Duodenal mucosa (tissue), 2 donors: ENCODE measurements at regions not wholly inside any gene's neighbourhood (a gene's known extent, or its start where the extent isn't known, plus 50 kb on each side); places are given as distances from the start of the nearest gene placed in this dataset.

Experiments used
- H3K27ac ChIP-seq: one replicate; pipeline ENCODE4 v1.7.0; 2013; ENCODE audit warnings: low read depth, low read length
- H3K27me3 ChIP-seq, 2 donors: one replicate each; pipeline ENCODE4 v1.7.0; 2013; ENCODE audit warnings: low read length in 2 of 2, control low read depth in 1 of 2; ENCODE audit not compliant: insufficient read depth in 2 of 2, control insufficient read depth in 1 of 2
- H3K36me3 ChIP-seq, 2 donors: one replicate each; pipeline ENCODE4 v1.7.0; 2013; ENCODE audit warnings: low read length in 2 of 2, control low read depth in 1 of 2; ENCODE audit not compliant: insufficient read depth in 2 of 2, control insufficient read depth in 1 of 2
- H3K4me1 ChIP-seq, 2 donors: one replicate each; pipeline ENCODE4 v1.7.0; 2013; ENCODE audit warnings: low read length in 2 of 2, control low read depth in 1 of 2; ENCODE audit not compliant: insufficient read depth in 2 of 2, control insufficient read depth in 1 of 2
- H3K4me3 ChIP-seq, 2 donors: one replicate each; pipeline ENCODE4 v1.7.0; 2013; ENCODE audit warnings: low read length in 2 of 2, low read depth in 1 of 2
- H3K9ac ChIP-seq, 2 donors: one replicate each; pipeline ENCODE4 v1.7.0; 2013; ENCODE audit warnings: low read length in 2 of 2, low read depth in 1 of 2
- H3K9me3 ChIP-seq, 2 donors: one replicate each; pipeline ENCODE4 v1.7.0; 2013; ENCODE audit warnings: low read length in 2 of 2, control low read depth in 1 of 2; ENCODE audit not compliant: control insufficient read depth in 1 of 2

DNA sequence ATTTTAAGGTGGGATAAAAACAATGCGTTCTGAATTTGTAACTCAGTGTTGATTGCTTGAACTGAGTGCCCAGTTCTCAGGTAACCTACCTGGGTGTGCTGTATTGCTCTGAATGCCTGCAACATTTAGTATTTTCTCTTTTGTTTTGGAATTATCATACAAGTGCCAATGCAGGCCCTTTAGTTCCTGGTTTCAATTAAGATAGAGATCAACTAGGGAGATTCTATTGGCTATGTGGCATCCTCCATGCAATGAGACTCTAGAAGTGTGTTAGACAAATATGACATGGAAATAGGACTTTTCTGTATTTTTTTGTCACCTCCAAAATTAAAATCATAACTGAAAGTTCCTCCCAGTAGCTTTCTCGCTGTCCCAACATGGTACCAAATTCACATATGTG, 438.7 kb upstream of the IGFBP7 start:
- Histone ChIP-seq H3K4me1 (no peaks in the 10 kb centered on the region), H3K27ac (no peak overlapping the region), H3K9ac (no peak overlapping the region), H3K36me3 (no peaks in the 10 kb centered on the region), H3K27me3 (no peaks in the 10 kb centered on the region), H3K4me3 (no peak overlapping the region), H3K9me3 (no peaks in the 10 kb centered on the region)

DNA sequence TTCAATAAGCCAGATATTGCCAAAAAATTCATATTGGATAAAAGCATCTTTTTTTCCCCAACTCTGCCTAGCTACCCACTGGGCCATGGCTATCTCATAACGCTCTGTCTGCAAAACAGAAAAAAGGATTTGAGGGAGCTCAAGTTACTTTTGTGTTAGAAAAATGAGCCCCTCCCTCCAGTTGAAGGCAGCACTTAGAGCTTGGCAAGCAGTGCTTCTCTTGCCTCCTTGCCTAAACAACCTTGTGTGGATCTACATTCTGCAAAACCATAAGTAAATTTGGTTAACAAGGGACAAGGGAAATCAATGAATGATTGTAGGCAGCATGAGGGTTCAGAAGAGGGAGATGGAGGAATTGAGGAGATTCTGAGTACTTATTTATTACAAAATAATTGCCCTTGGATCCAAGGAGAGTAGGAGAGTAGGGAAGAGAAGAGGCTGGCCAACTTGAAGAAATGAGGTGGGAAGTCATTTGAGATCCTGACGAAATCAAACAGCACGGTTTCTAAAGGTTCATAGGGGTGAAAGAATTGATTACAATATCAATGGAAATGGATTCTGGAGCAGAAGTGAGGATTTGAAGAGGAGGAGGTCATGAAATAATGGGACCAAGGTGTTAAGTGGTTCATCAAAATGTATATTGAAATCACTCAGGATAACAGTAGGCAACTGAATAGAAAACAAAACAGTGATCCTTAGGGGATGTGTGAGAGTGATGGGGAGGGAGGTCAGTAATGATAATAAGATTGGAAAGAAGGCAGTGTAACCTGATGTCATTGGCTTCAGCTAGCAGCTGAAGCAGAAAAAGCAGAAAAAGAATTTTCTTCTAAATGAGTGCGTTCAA, 434.8 kb upstream of the IGFBP7 start:
- Histone ChIP-seq H3K27me3 (no peaks in the 10 kb centered on the region), H3K27ac (no peak overlapping the region), H3K36me3 (no peaks in the 10 kb centered on the region), H3K4me3 (no peak overlapping the region), H3K9me3 (peaks cover 0 to 7% of the 10 kb centered on the region in 2 donors), H3K9ac (no peak overlapping the region), H3K4me1 (no peaks in the 10 kb centered on the region)

DNA sequence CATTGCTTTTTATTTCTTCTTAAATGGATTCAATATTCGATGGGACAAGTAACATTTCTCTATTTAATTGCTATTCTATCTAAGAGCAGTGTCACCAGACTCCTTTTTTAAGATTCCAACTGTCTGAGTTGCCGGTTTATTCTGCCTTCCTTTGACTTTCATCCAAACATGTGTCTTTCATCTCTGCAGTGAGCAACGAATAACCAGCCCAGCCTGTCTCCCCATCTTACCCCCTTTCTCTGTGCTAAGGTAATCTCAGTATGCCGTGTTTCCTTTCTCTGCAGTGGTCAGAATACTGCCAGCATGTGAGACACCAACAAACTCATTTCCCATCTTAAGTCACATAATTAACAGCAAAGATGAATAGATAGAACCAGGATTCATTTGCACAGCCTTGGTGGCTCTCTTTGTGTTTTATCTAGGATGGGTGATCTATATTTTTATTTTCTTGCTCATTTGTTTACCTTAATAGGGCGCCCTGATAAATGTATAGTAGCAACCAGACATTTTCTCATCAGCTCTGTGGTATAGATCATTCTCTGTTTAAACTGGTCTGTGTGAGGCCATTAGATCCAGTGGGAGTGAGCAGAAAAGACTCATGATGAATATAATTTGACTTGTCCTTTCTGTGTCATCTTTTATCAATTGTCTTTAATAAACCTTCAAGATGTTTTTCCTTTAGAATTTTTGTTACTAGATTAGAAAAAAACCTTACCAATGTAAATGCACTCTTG, 394.8 kb upstream of the IGFBP7 start:
- Histone ChIP-seq H3K9me3 (no peaks in the 10 kb centered on the region), H3K27me3 (no peaks in the 10 kb centered on the region), H3K4me1 (no peaks in the 10 kb centered on the region), H3K9ac (no peak overlapping the region), H3K4me3 (no peak overlapping the region), H3K36me3 (no peaks in the 10 kb centered on the region), H3K27ac (no peak overlapping the region)

DNA sequence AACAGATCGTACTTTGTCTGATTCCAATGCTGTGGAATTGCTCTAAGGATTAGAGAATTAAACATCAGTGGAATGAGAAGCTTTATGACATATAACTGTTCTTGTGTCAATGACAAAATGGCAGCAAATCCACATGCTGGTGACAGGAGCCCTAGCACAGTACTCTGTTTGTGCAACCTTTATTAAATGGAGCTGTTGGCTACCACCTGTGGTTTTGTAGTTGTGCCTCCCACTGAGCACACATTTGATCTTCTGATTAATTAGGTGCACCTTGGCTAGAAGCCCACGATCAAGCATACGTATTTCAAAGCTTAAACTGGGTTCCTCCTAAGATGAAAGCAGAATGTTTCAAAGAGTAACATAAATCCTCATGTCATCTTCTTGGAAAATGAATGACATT, 394.0 kb upstream of the IGFBP7 start:
- Histone ChIP-seq H3K4me1 (no peaks in the 10 kb centered on the region), H3K27ac (no peak overlapping the region), H3K4me3 (no peak overlapping the region), H3K9me3 (no peaks in the 10 kb centered on the region), H3K9ac (no peak overlapping the region), H3K36me3 (no peaks in the 10 kb centered on the region), H3K27me3 (no peaks in the 10 kb centered on the region)

DNA sequence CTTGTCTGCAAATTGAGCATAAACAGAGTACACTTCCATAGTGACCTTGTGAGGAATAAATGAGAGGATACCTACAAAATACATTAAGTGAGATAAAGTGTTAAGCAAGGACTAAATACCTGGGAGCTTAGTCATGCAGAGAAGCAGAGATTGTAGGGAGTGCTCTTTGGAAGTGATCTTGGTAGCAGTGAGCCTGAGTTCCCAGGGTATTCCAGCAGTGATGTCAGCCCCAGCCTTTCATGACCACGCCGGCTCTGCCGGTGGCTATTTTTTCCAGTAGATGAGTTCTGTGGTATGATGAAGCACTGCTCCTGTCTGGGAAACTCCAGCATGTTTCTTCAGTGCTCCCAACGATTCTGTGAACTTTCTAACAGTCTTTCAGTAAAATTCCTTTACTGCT, 391.5 kb upstream of the IGFBP7 start:
- Histone ChIP-seq H3K9ac (no peak overlapping the region), H3K27ac (no peak overlapping the region), H3K27me3 (no peaks in the 10 kb centered on the region), H3K4me1 (no peaks in the 10 kb centered on the region), H3K9me3 (no peaks in the 10 kb centered on the region), H3K4me3 (no peak overlapping the region), H3K36me3 (no peaks in the 10 kb centered on the region)

DNA sequence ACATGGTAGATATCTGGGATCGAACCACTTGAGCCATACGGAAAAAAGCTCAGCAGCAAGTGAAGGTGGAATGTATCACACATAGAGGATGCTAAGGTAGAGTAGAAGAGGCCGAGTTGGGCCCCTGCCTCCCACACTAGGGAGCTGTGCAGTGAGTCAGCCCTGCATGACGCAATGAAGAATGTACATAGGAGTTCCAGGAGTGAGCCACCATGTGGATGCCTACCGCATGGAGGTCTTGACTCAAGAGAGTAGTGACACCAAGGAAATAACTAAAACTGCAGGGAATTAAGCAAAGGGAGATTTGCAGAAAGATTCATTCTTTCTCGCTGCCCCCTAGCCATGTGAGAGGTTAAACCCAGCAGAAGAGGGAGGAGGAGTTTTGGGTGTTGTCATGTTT, 389.6 kb upstream of the IGFBP7 start:
- Histone ChIP-seq H3K27me3 (no peaks in the 10 kb centered on the region), H3K36me3 (no peaks in the 10 kb centered on the region), H3K4me3 (no peak overlapping the region), H3K4me1 (no peaks in the 10 kb centered on the region), H3K9me3 (no peaks in the 10 kb centered on the region), H3K27ac (no peak overlapping the region), H3K9ac (no peak overlapping the region)

DNA sequence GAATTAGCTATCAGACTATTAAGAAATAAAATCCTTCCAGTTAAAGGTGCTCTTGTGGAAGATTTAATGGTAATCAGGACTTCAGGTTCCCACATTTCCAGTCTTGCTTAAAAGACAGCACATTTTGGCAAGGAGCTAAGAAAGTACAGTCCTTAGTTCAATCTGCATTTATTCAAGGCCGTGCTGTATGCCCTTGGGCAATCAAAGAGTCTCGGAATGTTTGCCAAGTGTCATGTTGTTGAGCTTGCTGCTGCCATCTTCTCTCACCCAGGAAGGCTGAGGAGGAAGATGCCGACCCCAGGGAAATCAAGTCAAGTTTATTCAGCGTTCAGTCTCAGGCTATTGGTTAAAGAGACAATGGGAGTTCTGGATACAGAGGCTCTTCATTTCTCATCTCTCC, 388.1 kb upstream of the IGFBP7 start:
- H3K27me3 ChIP-seq = no peaks in the 10 kb centered on the region

DNA sequence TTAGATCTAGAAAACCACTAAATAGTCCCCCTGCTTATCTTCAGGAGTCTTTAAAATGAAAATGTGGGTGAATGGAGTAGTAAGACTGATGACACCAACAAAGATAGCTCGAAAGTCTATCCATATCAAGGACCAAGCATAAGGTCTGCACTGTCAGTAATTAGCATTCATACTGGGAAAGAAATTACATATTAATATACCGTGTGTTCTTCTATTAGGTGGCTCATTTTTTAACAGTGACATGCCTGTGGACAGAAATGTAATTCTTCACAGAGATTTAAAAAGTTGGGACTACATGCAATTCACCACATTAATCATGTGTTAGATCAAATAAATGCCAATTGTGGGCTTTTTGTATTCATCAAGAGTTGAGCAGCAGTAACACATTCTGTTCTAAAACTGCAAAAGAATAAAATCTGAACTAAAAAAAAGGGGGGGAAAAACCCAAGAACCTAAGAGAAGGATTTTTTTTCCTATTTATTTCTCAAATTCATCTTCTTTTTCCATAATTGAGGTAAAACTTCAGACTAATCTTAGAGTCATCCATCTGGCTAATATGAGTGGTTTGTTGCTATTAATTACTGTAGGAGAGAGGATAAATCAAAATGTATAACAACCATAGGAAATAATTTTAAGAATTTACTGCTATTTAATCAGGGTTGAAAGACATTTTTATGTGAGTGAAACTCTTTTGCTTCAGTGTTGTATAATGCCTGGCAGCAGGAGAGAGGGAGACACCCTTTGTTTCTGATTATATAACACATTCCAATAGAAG, 386.7 kb upstream of the IGFBP7 start:
- no peaks in the 10 kb centered on the region for H3K9me3 ChIP-seq
- no peaks in the 10 kb centered on the region for H3K4me1 ChIP-seq
- H3K27ac ChIP-seq = no peak overlapping the region
- H3K9ac ChIP-seq = no peak overlapping the region
- no peaks in the 10 kb centered on the region for H3K27me3 ChIP-seq
- no peaks in the 10 kb centered on the region for H3K36me3 ChIP-seq
- no peak overlapping the region for H3K4me3 ChIP-seq

More for the DNA sequence above, 388.1 kb upstream of the IGFBP7 start:
- Histone ChIP-seq H3K9ac (no peak overlapping the region), H3K9me3 (no peaks in the 10 kb centered on the region), H3K36me3 (no peaks in the 10 kb centered on the region), H3K4me3 (no peak overlapping the region), H3K4me1 (no peaks in the 10 kb centered on the region), H3K27ac (no peak overlapping the region)

DNA sequence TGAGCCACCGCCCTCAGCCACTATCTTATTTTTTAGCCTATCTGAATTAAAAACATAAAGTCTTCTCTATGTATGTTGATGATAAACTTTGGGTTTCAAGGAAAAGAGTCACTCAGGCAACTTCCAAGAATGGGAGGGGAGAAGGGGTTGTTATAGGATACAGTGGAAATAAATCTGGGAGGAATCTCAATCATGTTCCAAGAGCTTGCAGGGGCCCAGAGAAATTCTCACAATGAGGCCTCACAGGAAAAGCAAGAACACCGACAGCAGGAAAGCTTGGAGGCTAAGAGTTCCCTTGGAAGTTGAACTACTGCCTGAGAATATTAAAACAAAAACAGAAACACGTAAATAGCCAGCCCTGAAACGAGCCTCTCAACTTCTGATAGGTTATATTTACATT, 384.6 kb upstream of the IGFBP7 start:
- no peaks in the 10 kb centered on the region for H3K9me3 ChIP-seq
- no peaks in the 10 kb centered on the region for H3K4me1 ChIP-seq
- no peak overlapping the region for H3K4me3 ChIP-seq
- H3K36me3 ChIP-seq = no peaks in the 10 kb centered on the region
- no peak overlapping the region for H3K27ac ChIP-seq
- no peaks in the 10 kb centered on the region for H3K27me3 ChIP-seq
- no peak overlapping the region for H3K9ac ChIP-seq
